ENCODE measurements at regions not wholly inside any gene's neighbourhood (a gene's known extent, or its start where the extent isn't known, plus 50 kb on each side); places are given as distances from the start of the nearest gene placed in this dataset.

DNA sequence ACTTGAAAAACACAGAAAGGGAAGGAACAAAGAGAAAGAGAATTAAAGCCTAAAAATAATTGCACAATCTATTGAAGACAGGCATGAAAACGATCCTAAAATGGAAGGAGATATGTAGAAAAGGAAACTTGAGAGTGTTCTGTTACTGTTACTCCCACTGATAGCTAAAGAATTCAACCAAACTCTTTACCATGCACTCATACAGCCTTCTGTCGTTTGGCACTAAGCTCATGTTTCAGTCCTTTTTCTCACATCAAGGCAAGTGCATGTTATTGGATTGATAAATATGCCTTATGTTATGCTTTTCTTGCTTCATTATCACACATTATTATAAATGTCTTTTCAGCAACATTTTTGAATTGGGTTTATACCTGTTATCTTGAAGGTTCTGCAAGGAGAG, 696.5 kb downstream of the EFNA5 start:
- no peaks in the 10 kb centered on the region for H3K4me1 ChIP-seq (ENCODE audit: control insufficient read depth, insufficient read depth, low read length)
- H2BK120ac ChIP-seq (ENCODE audit: low read depth, low read length), result no peak overlapping the region
- H2AK5ac ChIP-seq (ENCODE audit: low read depth, low read length), result no peak overlapping the region
- H3K27me3 ChIP-seq (ENCODE audit: control insufficient read depth, insufficient read depth, low read length), result no peaks in the 10 kb centered on the region
- BruUV-seq (replicated peaks), result no TSS peak
- ATAC-seq (ENCODE audit: low read depth), result no peak
- no peak overlapping the region for H4K8ac ChIP-seq (ENCODE audit: low read depth in 2 of 2, low read length in 2 of 2)
- no peak overlapping the region for H3K4ac ChIP-seq (ENCODE audit: low read depth, low read length)
- H3K36me3 ChIP-seq (ENCODE audit: control insufficient read depth, insufficient read depth, low read length), result no peaks in the 10 kb centered on the region
- no peak overlapping the region for H2AK9ac ChIP-seq (replicated peaks; ENCODE audit: low read depth, low read length, poor library complexity)
- ChIA-PET CTCF (no interaction called here), POLR2A (ENCODE audit: unreplicated experiment) (interaction anchor here (0.5 kb wide), 1 partner anchor 18 kb away, joined by 3 read pairs; no protein-coding TSS in a partner anchor)
- no peak overlapping the region for H3K23ac ChIP-seq (ENCODE audit: low read depth, low read length)
- H3K14ac ChIP-seq (replicated peaks; ENCODE audit: low read depth, low read length), result no peak overlapping the region
- intact Hi-C loops (cut with micrococcal nuclease) (no loop called here), dilution Hi-C loops (cut with HindIII; ENCODE audit: low sequenced_read_pairs, unreplicated experiment) (no loop called here), in situ Hi-C loops (cut with MboI; ENCODE audit: low sequenced_read_pairs) (no loop called here)
- H2AFZ ChIP-seq (replicated peaks; ENCODE audit: low read length, poor library complexity), result no peak overlapping the region
- no peak overlapping the region for H2BK5ac ChIP-seq (ENCODE audit: low read depth, low read length, poor library complexity, severe bottlenecking)
- TF ChIP-seq RCOR1 (IDR thresholded peaks at IDR 0.05; ENCODE audit: insufficient replicate concordance, low read length), result no peak
- no peak for TF ChIP-seq POLR2A (IDR thresholded peaks at IDR 0.05; ENCODE audit: low read depth, low read length)
- TF ChIP-seq, protein P1, sequence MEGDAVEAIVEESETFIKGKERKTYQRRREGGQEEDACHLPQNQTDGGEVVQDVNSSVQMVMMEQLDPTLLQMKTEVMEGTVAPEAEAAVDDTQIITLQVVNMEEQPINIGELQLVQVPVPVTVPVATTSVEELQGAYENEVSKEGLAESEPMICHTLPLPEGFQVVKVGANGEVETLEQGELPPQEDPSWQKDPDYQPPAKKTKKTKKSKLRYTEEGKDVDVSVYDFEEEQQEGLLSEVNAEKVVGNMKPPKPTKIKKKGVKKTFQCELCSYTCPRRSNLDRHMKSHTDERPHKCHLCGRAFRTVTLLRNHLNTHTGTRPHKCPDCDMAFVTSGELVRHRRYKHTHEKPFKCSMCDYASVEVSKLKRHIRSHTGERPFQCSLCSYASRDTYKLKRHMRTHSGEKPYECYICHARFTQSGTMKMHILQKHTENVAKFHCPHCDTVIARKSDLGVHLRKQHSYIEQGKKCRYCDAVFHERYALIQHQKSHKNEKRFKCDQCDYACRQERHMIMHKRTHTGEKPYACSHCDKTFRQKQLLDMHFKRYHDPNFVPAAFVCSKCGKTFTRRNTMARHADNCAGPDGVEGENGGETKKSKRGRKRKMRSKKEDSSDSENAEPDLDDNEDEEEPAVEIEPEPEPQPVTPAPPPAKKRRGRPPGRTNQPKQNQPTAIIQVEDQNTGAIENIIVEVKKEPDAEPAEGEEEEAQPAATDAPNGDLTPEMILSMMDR (conservative IDR thresholded peaks at IDR 0.05; ENCODE audit: low read depth, low read length), result no peak
- no peak for TF ChIP-seq MXI1 (IDR thresholded peaks at IDR 0.05; ENCODE audit: borderline replicate concordance, low read depth, low read length)
- no peak for TF ChIP-seq SMC3 (IDR thresholded peaks at IDR 0.05; ENCODE audit: low read depth, low read length)
- TF ChIP-seq, protein P2, sequence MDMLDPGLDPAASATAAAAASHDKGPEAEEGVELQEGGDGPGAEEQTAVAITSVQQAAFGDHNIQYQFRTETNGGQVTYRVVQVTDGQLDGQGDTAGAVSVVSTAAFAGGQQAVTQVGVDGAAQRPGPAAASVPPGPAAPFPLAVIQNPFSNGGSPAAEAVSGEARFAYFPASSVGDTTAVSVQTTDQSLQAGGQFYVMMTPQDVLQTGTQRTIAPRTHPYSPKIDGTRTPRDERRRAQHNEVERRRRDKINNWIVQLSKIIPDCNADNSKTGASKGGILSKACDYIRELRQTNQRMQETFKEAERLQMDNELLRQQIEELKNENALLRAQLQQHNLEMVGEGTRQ (IDR thresholded peaks at IDR 0.05; ENCODE audit: low read depth, low read length), result no peak
- TF ChIP-seq CEBPB (IDR thresholded peaks at IDR 0.05; ENCODE audit: low read depth, low read length), result no peak
- no peak for TF ChIP-seq BHLHE40 (IDR thresholded peaks at IDR 0.05; ENCODE audit: low read depth, low read length)
- TF ChIP-seq, protein P3, sequence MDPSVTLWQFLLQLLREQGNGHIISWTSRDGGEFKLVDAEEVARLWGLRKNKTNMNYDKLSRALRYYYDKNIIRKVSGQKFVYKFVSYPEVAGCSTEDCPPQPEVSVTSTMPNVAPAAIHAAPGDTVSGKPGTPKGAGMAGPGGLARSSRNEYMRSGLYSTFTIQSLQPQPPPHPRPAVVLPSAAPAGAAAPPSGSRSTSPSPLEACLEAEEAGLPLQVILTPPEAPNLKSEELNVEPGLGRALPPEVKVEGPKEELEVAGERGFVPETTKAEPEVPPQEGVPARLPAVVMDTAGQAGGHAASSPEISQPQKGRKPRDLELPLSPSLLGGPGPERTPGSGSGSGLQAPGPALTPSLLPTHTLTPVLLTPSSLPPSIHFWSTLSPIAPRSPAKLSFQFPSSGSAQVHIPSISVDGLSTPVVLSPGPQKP (IDR thresholded peaks at IDR 0.05; ENCODE audit: borderline replicate concordance, low read depth, low read length), result no peak
- TF ChIP-seq RFX5 (IDR thresholded peaks at IDR 0.05; ENCODE audit: low read depth, low read length), result no peak
- no peak for TF ChIP-seq NFE2L2 (IDR thresholded peaks at IDR 0.05; ENCODE audit: low read depth, low read length)
- no peak for TF ChIP-seq FOS (IDR thresholded peaks at IDR 0.05; ENCODE audit: low read depth, low read length)
- H3K9me3 ChIP-seq (ENCODE audit: control insufficient read depth, insufficient read depth, low read length), result no peaks in the 10 kb centered on the region
- H3K56ac ChIP-seq (ENCODE audit: extremely low read depth, insufficient read depth, low read length), result no peak overlapping the region
- no peak for DNase-seq
- H2BK20ac ChIP-seq (ENCODE audit: low read depth, low read length), result no peak overlapping the region
- H3K4me2 ChIP-seq (ENCODE audit: low read depth, low read length), result no peak overlapping the region
- no peaks in the 10 kb centered on the region for H3K79me1 ChIP-seq (ENCODE audit: low read depth in 1 of 2, low read length in 2 of 2)
- no peaks in the 10 kb centered on the region for H3K9me1 ChIP-seq (ENCODE audit: insufficient read depth, low read length)
- H2BK15ac ChIP-seq (ENCODE audit: low read depth, low read length), result no peak overlapping the region
- H3K9ac ChIP-seq (ENCODE audit: low read depth, low read length), result no peak overlapping the region
- no peak overlapping the region for H3K18ac ChIP-seq (ENCODE audit: low read depth, low read length)
- no peak overlapping the region for H4K5ac ChIP-seq (ENCODE audit: low read depth, low read length)
- no peak overlapping the region for H3K27ac ChIP-seq (ENCODE audit: insufficient read depth, low read length)
- no peaks in the 10 kb centered on the region for H4K20me1 ChIP-seq (ENCODE audit: insufficient read depth, low read length)
- H4K91ac ChIP-seq (ENCODE audit: insufficient read depth, low read depth, low read length), result no peak overlapping the region
- H3K4me3 ChIP-seq (ENCODE audit: insufficient read depth, low read depth, low read length), result no peak overlapping the region
- no CpG with 5 or more reads among the region's 2 CpGs for WGBS, 2 experiments (ENCODE audit: extremely low coverage in 2 of 2, insufficient read length in 1 of 2)

All from IMR-90 (cell line).